Activated T-cell treated with anti-CD3 and anti-CD28 coated beads, Interleukin-2, amount 50 U/mL, for 1 hour (primary cell): ENCODE measurements at regions not wholly inside any gene's neighbourhood (a gene's known extent, or its start where the extent isn't known, plus 50 kb on each side); places are given as distances from the start of the nearest gene placed in this dataset.
"Not testable (repeated sequence)": the region's sequence is repeated elsewhere in the genome, so short reads cannot be mapped to it uniquely, and the experiment has no call there.

Source experiments
- DNase-seq: peaks from one replicate; pipeline ENCODE4 v3.0.0-alpha.2; 2020

DNA sequence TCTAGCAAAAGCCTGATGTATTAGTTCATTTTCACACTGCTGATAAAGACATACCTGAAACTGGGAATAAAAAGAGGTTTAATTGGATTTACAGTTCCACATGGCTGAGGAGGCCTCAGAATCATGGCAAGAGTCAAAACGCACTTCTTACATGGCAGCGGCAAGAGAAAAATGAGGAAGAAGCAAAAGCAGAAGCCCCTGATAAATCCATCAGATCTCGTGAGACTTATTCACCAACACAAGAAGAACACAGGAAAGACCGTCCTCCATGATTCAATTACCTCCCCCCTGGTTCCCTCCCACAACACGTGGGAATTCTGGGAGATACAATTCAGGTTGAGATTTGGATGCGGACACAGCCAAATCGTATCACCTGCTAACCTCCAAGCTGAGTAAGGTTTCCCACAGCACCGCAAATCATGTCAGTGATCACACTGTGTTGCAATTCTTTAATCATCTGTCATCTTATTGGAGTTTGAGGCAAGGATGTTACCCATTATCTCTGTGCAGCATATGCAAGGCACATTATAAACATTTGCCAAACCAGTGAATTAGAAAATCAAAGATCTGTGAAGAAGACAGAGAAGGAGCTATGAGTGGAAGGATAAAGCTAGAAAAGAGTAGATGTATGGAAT is 128.5 kb downstream of the ZNF281 start:
- DNase-seq, result no peak

DNA sequence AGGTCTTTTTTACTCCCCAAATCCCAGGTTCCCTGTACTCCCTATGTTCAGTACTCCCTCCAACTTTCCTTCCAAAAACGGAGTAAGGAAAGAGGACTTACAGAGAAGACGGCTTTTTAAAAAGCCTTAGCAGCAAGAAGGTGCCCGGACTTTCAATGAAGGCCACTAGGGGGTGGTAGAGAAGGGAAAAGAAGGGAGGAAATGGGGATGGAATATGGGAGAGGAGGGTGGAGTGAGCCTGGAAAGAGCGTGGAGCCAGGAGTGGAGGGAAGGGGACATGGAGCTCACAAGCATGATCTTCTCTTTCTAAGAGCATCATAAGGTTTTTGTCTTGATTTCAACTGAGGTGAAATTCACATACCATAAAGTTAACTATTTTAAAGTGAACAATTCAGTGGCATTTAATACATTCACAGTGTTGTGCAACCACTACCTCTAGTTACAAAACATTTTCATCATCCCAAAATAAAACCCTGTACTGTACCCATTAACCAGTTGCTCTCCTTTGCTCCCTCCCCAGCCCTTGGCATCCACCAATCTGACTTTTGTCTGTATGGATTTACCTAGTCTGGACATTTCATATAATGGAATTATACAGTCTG is 129.9 kb downstream of the ZNF281 start:
- no peak for DNase-seq

DNA sequence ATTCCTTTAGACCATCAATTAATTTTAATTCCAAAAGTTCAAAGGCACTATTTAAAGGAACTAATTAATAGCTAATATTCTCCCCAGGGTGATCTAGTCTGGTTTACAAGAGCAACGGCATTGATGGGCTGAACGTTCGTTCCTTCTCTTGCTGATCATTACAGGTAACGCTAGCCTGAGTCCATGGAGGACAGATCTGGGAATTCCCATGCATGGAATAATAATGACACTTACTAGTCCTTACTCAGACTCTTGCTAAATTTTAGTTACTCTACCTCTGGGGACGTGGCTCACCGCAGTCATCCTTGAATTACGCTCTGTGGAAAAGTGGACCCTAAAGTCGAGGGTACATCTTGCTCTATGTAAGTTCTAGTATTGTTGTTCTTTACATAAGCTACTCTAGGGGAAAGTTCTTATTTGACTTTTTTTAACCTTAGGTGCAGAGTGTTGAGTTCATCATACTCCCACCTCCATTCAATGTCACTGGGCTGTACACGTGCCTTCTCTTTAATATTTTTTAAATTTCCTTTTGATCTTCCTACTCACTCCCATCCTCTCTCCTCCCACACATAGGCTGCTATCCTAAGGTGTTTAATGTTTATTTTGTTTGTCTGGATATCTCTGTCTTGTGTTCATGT is 133.9 kb downstream of the ZNF281 start:
- no peak for DNase-seq

DNA sequence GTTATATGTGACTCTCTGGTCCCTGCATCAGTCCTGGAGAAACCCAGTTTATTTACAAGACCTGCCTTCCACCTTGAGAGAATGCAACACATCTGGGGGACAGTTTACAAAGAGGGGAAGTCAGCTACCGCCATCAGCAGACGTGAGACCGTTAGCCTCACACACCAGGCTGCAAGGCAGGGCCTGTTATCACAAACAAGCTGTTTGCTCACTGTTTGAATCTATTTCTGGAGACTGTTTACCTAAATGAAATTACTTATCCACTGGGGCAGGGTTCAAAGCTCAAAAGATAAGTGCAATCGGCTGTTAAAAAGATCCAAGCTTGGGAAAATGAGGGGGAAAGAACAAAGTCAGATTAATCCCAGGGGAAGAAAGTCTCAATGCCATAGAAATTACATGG is 134.4 kb downstream of the ZNF281 start:
- no peak for DNase-seq

DNA sequence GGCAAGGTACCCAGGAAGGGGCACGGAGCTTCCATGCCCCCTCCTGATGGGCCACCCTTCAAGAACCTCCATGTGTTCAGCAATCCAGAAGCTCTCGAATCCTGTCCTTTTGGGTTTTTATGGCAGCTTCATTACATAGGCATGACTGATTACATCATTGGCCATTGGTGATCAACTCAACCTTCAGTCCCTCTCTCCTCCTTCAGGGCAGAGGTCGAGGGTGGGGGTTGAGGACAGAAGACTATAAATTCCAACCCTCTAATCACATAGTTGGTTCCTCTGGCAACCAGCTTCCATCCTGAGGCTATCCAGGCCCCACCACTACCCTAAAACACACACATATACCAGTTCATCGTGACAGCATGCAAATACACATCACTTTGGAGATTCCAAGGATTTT is 135.7 kb downstream of the ZNF281 start:
- DNase-seq, result no peak

DNA sequence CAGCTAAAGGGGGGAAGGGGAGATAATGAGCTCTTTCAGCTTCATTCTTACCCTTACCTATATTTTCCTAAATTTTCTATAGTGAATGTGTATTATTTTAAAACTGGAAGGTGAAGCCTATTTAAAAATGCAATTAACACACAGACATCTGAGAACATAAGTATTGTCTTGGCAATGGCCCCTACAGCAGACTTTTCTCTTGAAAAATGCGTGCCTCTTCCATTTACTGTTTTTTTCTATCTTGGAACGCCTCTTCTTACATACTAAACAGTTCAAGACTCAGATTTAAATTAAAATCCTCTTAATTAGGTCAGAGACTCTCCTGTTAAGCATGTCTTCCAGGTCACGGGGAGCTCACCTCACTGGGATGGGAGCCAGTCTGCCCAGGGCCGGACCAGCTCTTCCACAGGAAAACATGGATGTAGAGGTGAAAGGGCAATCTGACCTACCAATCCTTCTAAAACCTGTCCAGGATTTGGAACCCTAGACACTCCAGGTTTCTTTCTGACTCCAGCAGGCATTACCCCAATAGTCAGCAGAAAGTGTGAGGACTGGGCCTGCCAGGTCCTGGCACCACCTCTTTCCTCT is 137.3 kb downstream of the ZNF281 start:
- DNase-seq, result no peak

DNA sequence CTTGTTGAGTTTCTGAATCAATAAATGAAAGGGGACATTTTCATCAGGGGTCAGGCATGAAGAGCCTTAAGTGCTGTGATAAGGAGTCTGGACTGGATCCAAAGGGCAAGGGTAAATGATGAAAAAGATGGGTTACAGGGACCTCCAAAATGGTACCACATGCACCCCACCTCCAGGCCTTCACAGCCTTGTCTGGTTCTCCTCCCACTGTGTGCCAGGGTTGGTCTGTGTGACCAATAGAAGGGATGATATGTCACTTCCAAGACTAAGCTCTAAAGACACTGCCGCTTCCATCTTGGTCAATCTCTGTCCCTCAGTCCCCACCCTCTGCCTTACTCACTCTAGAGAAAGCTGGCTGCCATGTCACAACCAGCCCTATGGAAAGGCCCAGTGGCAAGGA is 140.6 kb downstream of the ZNF281 start:
- DNase-seq, result no peak

DNA sequence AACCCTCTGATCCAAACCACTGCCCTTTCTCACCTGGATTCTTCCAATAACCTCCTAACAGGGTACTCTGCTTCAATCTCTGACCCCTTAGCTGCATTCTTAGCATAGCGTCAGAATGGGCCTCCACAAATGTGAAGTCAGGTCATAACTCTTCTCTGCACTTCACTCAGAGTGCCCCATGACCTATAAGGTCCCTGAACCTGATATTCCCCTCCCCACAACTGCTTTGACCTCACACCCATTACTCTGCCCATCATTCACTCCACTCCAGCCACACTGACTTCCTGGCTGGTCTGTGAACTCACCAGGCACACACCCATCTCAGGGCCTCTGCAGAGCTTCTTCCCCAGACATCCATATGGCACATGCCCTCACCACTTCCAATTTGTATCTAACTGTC is 141.9 kb downstream of the ZNF281 start:
- DNase-seq, result no peak

DNA sequence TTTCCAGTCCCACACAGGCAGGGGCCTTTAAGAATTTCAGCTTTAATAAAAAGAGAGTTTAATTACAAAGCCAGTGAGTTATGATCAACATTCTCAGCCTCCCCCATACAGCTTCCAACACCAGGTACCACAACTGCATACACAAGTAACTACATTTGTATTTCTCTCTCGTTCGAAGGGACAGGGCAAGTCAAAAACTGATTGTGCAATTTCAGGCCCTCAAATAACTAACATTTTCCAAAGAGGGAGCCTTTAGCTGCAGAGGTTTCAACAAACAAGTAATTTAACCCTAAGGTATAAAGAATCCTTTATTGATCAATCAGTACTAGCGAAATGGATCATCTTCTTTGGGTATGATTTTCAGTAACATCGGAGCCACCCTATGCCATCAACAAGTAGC is 142.4 kb downstream of the ZNF281 start:
- no peak for DNase-seq

DNA sequence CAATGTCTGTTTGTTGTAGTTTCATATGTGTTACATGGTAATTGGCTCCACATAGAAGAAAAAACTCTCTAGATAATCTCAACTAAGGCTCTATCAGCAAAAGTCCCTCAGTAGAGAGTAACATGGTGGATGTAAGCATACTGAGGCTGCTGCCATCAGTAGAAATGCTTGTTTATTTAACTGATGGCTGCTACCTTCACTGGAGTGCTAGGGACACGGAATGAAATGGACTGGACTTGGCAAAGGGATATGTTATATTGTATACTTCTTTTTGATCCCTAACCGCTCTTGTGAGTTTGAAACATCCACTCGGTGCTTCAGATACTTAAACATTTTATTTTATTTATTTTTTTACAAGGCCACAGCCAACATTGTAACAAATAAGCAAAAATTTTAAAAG is 143.0 kb downstream of the ZNF281 start:
- no peak for DNase-seq

DNA sequence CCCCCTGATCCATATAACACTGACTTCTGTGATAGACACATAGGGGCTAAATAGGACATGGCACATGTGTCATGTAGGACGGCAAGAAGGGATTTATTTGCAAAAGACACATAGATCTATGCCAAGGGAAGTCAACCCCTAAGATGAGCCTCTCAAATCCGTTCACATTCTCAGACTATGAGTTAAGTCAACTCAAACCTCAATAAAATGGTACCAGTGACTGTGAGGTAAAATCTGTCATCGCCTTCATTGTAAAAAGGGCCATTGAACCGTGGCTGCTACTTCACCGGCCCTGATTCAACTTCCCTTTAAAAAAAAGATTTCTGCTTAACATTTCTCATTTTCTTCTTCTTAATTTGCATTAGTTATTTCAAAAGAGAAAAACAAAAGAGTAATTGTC is 144.0 kb downstream of the ZNF281 start:
- no peak for DNase-seq

DNA sequence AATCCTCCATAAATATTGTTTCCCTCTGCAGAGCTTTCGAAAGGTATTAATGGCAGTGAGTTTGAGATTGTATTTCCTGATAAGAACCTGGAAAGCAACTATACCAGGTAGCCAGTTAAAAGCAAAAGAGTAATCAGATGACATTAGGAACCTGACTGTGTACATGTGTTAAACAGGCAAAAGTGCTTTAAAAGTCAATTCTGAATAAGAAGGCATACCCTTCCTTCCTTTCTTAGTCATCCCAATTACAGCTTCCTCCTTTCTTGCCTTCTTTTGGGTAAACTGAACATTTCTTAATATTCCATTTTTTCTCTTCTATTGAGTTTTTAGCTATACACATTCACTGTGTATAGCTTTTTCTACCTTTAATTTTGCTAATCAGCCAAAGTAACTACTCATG is 144.7 kb downstream of the ZNF281 start:
- DNase-seq, result no peak

DNA sequence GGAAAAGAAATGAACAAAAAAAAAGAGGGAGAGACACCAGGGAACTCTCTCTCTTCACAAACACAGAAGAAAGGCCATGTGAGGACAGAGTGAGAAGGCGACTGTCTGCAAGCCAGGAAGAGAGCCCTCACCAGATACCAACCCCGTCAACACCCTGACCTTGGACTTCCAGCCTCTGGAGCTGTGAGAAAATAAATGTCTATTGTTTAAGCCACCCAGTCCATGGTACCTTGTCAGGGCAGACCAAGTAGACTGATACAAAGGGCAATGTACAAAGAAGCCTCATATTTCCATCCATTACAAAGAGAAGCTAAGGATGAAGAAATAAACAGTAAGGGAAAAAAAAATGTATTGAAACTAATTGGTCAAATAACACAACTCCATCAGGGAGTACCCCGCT is 146.6 kb downstream of the ZNF281 start:
- no peak for DNase-seq

DNA sequence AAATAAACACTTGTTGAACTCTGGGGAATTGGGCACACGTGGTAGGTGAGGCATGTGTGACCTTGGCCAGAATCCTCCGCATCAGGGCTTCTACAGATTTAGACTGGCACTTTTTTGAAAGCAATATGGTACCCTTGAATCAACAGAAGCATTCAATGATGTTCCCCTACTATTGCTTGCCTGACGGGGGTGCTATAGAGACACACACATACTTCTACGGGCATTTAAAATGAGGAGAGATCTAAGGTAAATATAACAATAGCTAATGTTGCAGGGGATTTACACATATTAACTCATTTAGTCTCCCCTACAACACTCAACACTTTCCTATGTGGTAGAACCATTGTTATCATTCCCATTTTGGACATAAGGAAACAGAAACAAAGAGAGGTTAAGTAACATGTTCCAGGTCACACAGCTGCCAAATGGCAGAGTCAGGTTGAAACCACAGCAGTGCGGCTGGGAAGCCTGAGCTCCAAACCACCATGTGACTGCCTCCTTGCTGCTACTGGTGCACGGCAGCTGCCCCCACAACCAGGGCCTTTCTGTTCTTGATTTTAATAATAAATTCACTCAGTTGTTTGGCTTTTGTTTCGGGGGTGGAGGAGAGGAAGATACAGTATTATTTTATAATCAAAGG is 147.4 kb downstream of the ZNF281 start:
- no peak for DNase-seq

DNA sequence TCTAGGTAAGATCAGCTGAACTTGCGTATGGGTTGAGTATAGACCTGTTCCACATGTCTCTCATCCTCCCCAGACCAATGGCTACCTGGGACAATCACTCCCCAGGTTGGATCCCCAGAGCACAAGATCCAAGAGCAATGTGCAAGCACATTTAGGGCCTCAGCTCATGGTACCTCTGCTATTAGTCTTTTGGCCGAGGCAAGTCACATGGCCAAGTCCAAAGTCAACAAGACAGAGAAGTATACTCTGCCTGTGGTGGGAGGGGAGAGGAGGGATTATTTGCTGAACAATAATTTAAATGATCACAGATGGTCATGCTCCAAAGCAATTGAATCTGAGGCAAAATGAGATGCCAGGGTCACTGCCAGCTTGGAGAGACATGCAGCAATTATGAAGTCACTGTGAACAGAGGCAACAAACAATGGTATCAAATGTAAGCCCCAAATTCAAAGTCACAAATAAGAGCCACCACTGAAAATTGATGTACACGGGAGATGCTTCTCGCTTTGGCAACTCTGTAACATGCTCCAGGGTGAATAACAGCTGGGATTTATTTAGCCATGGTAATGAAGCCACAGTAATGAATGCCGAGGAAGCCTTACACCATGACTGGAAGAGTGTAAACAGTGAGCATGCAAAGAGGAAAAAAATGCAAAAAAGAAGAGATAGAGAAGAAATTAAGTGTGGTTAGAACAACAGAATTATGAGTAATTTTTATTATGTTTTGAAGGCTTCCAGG is 149.1 kb downstream of the ZNF281 start:
- no peak for DNase-seq

DNA sequence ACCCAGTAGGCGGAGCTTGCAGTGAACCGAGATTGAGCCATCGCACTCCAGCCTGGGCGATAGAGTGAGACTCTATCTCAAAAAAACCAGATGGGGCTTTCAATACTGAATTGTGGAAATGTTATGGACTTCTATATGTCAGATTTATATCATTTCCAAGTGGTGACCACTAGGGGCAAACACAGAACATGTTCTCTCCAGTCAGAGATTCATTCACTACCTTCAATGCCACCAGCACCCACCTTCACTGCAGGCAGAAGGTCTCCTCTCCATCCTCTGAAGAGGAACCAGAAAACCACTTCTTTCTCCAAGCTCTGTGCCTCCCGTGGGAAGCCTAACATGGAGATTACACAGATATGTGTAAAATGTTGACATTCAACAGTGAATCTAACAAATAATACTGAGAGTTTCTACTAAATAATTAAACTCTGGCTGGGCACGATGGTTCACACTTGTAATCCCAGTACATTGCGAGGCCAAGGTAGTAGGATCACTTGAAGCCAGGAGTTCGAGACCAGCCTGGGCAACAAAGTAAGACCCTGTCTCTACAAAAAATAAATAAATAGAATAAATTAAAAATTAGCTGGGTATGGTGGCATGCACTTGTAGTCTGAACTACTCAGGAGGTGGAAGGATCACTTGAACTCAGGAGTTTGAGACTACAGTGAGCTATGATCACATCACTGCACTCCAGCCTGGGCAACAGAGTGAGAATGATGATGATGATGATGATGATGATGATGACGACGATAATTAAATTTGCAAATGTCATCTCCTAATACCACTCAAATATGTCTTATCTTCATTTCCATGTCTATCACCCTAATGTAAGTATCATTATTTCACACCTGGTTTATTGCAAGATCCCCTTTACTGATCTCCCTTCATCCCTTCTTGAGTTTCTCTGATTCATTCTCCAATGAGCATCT is 151.1 kb downstream of the ZNF281 start:
- no peak for DNase-seq

DNA sequence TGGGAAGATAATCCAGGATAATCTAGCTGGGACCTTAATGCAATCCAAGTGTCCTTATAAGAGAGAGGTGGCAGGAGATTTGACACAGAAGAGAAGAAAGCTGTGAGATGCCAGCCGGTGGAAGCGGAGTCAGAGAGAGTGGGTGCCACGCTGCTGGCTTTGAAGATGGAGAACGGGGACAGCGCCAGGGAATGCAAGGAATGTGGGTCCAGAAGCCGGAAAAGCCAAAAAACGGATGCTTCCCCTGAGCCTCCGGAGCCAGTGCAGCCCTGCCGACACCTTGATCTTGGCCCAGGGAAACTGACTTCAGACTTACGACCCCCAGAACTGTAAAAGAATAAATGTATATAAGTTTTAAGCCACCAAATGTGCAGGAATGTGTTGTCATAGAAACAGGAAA is 152.6 kb downstream of the ZNF281 start:
- DNase-seq, result no peak

DNA sequence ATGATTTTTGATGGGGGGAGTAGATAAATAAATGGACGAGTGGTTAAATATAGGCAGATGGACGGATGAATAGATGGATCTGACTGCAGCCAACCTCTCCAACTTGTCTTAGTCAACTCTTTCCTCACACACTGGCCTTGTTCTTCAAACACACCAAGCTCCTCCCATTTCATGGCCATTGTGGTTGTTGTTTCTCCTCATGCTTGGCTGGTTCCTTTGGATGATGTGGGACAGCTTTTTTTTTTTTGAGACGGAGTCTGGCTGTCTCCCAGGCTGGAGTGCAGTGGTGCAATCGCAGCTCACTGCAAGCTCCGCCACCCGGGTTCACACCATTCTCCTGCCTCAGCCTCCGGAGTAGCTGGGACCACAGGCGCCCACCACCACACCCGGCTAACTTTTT is 155.2 kb downstream of the ZNF281 start:
- DNase-seq, result not testable (repeated sequence)

DNA sequence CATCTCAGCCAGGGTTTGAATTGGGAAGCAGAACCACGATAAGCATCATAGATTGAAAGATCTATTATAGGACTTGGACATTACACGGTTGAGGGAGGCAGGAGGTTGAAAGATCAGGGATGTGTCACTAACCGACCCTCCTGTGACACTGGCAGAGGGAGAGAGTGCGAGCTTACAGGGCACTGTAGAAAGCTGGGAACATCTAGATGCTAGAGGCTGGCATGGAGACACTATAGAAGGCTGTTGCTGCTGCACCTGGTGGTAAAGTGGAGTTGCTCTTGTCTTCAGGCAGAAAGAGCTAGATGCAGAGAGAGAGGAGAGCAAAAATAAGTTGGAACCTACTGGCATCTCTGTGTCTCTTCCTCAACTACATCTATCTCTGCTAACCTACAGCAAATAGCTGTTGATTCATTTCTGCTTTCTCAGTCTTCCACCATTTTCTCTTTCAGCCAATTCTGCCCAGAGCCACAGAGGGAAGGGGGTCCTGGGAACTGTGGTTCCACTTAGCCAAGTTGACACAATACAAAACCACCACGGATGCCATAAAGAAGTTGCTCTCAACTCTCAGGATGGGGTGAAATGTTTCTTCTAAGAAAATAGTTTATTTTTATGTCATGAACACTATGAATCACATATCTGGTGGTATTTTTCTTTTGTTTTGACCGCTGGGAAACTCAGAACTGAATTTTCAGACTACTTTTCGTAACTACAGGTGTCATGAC is 155.9 kb downstream of the ZNF281 start:
- DNase-seq, result no peak

DNA sequence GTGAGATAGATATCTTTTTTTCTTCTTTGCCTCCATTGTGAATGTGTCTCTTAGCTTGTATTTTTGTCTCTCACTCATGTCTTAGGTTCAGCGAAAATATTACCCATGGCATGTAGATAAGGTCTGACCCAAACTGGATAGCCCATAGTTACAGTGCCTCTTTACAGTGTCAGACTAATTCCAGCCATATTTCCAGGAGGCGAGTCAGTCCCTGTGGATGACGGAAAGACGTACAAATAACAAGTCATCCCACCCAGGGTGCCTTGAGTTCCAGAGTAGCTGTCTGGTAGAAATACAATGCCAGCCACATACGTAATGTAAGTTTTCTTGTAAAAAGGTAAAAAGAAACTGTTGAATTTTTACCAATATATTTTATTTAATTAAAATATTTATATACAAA is 157.3 kb downstream of the ZNF281 start:
- DNase-seq, result no peak

DNA sequence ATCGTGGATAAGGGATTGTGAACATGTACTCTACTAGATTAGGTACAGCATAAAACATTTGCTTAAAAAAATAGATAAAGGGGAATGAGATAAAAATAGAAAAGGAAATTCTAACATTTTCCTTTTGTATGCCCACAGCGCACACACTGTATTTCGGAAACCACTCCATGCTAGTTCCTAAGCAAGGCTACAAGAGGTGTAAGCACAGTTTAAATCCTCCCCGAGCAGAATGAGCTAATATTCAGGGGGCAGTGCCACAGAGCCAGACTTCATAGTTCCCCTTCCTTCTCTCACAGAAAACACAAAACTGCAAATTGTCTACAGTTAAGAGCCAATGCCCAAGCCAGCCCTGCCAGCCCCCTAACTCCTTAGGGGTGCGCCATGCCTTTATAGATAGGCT is 159.4 kb downstream of the ZNF281 start:
- DNase-seq, result no peak
